ENCODE measurements at regions not wholly inside any gene's neighbourhood (a gene's known extent, or its start where the extent isn't known, plus 50 kb on each side); places are given as distances from the start of the nearest gene placed in this dataset.

DNA sequence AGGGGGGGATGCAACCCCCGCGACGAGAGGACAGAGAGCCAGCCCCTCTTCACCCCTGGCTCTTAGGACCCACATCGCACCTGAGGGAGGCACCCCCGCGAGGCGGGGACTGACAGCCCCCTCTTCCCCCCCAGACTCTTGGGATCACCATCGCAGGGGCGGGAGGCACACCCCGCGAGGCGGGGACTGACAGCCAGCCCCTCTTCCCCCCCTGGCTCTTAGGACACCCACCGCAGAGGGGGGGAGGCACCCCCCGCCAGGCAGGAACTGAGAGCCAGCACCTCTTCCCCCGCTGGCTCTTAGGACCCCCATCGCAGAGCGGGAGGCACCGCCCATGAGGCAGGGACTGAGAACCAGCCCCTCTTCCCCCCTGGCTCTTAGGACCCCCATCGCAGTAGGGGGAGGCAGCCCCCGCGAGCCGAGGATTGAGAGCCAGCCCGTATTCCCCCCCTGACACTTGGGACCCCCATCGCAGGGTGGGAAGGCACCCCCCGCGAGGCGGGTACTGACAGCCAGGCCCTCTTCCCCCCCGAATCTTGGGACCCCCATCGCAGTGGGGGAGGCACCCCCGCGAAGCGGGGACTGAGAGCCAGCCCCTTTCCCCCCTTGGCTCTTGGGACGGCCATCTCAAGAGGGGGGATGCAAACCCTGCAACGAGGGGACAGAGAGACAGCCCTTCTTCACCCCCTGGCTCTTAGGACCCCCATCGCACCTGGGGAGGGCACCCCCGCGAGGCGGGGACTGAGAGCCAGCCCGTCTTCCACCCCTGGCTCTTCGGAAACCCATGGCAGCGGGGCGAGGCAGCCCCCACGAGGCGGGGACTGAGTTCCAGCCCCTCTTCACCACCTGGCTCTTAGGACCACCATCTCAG lies 2425.1 kb upstream of the PCDH20 start:
- TF ChIP-seq GATA3 (IDR thresholded peaks at IDR 0.05; ENCODE audit: low read depth, low read length) (no peak), GATA2 (IDR thresholded peaks at IDR 0.05; ENCODE audit: low read depth, low read length) (no peak)

GRCh38 chr13:63838366-63839110 lies 2422.9 kb upstream of the PCDH20 start:
- TF ChIP-seq GATA2 (IDR thresholded peaks at IDR 0.05; ENCODE audit: low read depth, low read length) (no peak), GATA3 (IDR thresholded peaks at IDR 0.05; ENCODE audit: low read depth, low read length) (no peak)

- TF ChIP-seq GATA3 (IDR thresholded peaks at IDR 0.05; ENCODE audit: low read depth, low read length) (no peak), GATA2 (IDR thresholded peaks at IDR 0.05; ENCODE audit: low read depth, low read length) (no peak)
Measured at GRCh38 chr13:63774133-63774532, 2358.5 kb upstream of the PCDH20 start.

DNA sequence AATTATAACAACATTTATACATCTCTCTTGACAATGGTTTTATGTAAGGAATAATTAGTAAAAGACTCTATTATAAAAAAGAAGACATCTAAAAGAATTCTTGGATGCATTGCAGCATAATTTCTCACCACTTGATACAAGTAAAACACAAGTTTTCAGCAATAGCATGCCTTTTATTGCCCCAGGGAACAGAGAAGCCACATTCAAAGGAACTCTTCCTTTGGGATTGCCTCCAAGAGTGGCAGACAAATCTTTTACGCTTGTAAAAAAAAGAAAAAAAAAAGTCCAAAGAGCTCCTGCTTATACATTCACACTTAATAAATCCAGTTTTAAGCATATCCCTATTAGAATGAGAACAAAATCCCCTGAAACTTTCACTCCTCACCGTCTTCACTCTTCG lies 2357.8 kb upstream of the PCDH20 start:
- TF ChIP-seq GATA2 (IDR thresholded peaks at IDR 0.05; ENCODE audit: low read depth, low read length), result no peak
- TF ChIP-seq GATA3 (IDR thresholded peaks at IDR 0.05; ENCODE audit: low read depth, low read length), result no peak

GRCh38 chr13:63741029-63741813 lies 2325.6 kb upstream of the PCDH20 start:
- TF ChIP-seq GATA2 (IDR thresholded peaks at IDR 0.05; ENCODE audit: low read depth, low read length) (no peak), GATA3 (IDR thresholded peaks at IDR 0.05; ENCODE audit: low read depth, low read length) (no peak)

- no peak for TF ChIP-seq GATA3 (IDR thresholded peaks at IDR 0.05; ENCODE audit: low read depth, low read length)
- no peak for TF ChIP-seq GATA2 (IDR thresholded peaks at IDR 0.05; ENCODE audit: low read depth, low read length)
Measured at GRCh38 chr13:63737418-63737817, 2321.8 kb upstream of the PCDH20 start.

- TF ChIP-seq GATA2 (IDR thresholded peaks at IDR 0.05; ENCODE audit: low read depth, low read length) (no peak), GATA3 (IDR thresholded peaks at IDR 0.05; ENCODE audit: low read depth, low read length) (no peak)
Measured at GRCh38 chr13:63731896-63732295, 2316.2 kb upstream of the PCDH20 start.

GRCh38 chr13:63706751-63707150 lies 2291.1 kb upstream of the PCDH20 start:
- TF ChIP-seq GATA3 (IDR thresholded peaks at IDR 0.05; ENCODE audit: low read depth, low read length) (no peak), GATA2 (IDR thresholded peaks at IDR 0.05; ENCODE audit: low read depth, low read length) (no peak)

GRCh38 chr13:63704521-63704920 lies 2288.9 kb upstream of the PCDH20 start:
- TF ChIP-seq GATA2 (IDR thresholded peaks at IDR 0.05; ENCODE audit: low read depth, low read length), result no peak
- no peak for TF ChIP-seq GATA3 (IDR thresholded peaks at IDR 0.05; ENCODE audit: low read depth, low read length)

- TF ChIP-seq GATA3 (IDR thresholded peaks at IDR 0.05; ENCODE audit: low read depth, low read length) (no peak), GATA2 (IDR thresholded peaks at IDR 0.05; ENCODE audit: low read depth, low read length) (no peak)
Measured at GRCh38 chr13:63700350-63700749, 2284.7 kb upstream of the PCDH20 start.

- TF ChIP-seq GATA3 (IDR thresholded peaks at IDR 0.05; ENCODE audit: low read depth, low read length), result no peak
- TF ChIP-seq GATA2 (IDR thresholded peaks at IDR 0.05; ENCODE audit: low read depth, low read length), result no peak
Measured at GRCh38 chr13:63699948-63700347, 2284.3 kb upstream of the PCDH20 start.

DNA sequence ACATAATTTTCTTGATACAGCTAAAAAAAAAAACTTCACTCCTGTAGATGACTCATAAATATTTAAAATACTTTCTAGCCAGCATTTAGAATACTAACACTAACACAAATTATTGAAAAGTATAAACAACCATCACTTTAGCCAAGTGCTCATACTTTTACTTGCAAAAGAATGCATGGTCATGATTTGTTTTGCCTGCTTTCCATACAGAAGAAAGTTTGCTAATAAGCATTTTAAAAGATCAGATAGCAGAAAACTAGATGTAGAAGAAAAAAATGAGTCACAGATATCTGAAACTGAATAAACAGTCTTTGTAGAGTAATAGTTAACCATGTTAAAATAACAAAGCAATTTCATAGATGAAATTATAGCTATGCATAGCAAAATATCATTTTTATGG lies 2280.4 kb upstream of the PCDH20 start:
- TF ChIP-seq GATA3 (IDR thresholded peaks at IDR 0.05; ENCODE audit: low read depth, low read length) (no peak), GATA2 (IDR thresholded peaks at IDR 0.05; ENCODE audit: low read depth, low read length) (no peak)

DNA sequence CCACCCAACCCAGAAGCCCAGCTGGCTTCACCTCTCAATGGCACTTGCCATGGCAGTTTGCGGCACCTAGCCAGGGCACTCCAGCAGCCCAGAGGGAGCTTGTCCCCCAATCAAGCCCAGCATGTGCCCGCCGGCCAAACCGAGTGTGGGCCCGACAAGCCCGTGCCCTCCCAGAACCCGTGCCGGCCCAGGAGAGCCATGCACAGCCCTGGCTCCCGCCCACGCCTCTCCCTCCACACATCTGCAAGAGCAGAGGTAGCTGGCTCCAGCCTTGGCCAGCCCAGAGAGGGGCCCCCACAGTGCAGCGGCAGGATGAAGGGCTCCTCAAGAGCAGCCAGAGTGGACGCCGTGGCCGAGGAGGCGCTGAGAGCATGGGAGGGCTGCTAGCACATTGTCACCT lies 2278.0 kb upstream of the PCDH20 start:
- TF ChIP-seq GATA3 (IDR thresholded peaks at IDR 0.05; ENCODE audit: low read depth, low read length) (no peak), GATA2 (IDR thresholded peaks at IDR 0.05; ENCODE audit: low read depth, low read length) (no peak)

- peak; percentile 85 for TF ChIP-seq GATA3 (IDR thresholded peaks at IDR 0.05; ENCODE audit: low read depth, low read length)
- no peak for TF ChIP-seq GATA2 (IDR thresholded peaks at IDR 0.05; ENCODE audit: low read depth, low read length)
Measured at GRCh38 chr13:63691474-63691873, 2275.8 kb upstream of the PCDH20 start.
